ENCODE measurements at regions not wholly inside any gene's neighbourhood (a gene's known extent, or its start where the extent isn't known, plus 50 kb on each side); places are given as distances from the start of the nearest gene placed in this dataset.

DNA sequence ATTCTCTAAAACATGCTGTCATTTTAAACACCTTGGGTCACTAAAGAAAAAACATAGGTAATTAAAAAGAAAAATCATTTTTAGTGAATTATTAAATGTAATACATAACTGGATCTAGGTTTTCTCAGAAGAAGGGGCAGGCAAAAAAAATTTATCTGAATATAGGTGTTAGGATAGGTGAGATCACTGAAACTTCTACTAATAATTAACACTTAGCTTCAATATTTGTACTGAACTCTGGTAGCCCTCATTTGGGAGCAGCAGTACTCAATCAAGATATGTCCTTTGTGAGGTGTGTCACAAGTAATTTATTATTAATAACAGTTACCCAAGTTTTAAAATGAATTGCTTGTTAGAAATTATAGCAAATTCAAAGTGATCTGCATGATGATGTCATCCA is 103.6 kb downstream of the ATP23 start:
- H3K4me3 ChIP-seq (ENCODE audit: low read depth, low read length) = no peak overlapping the region
- TF ChIP-seq, protein P1, sequence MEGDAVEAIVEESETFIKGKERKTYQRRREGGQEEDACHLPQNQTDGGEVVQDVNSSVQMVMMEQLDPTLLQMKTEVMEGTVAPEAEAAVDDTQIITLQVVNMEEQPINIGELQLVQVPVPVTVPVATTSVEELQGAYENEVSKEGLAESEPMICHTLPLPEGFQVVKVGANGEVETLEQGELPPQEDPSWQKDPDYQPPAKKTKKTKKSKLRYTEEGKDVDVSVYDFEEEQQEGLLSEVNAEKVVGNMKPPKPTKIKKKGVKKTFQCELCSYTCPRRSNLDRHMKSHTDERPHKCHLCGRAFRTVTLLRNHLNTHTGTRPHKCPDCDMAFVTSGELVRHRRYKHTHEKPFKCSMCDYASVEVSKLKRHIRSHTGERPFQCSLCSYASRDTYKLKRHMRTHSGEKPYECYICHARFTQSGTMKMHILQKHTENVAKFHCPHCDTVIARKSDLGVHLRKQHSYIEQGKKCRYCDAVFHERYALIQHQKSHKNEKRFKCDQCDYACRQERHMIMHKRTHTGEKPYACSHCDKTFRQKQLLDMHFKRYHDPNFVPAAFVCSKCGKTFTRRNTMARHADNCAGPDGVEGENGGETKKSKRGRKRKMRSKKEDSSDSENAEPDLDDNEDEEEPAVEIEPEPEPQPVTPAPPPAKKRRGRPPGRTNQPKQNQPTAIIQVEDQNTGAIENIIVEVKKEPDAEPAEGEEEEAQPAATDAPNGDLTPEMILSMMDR (IDR thresholded peaks at IDR 0.05; ENCODE audit: low read depth, low read length) = no peak

DNA sequence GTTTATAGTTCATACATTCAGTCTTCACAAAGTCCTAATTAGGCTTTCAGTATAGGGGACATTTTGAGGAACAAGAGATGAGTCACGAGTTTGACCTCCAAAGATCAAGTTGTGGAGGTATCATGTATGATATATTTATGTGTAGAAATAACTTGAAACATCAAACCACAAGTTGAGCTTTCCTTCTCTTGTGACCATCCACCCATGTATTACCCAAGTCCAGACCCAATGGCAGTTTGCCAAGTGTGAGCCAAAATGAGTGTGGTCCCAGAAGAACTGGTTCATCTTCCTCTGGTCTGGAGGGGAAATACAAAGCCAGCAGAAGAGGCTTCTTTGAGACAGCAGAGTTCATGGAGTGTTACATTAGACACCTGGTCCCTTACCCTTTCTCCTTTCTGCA is 104.9 kb downstream of the ATP23 start:
- TF ChIP-seq, protein P1 (IDR thresholded peaks at IDR 0.05; ENCODE audit: low read depth, low read length) = no peak
- no peak overlapping the region for H3K4me3 ChIP-seq (ENCODE audit: low read depth, low read length)

DNA sequence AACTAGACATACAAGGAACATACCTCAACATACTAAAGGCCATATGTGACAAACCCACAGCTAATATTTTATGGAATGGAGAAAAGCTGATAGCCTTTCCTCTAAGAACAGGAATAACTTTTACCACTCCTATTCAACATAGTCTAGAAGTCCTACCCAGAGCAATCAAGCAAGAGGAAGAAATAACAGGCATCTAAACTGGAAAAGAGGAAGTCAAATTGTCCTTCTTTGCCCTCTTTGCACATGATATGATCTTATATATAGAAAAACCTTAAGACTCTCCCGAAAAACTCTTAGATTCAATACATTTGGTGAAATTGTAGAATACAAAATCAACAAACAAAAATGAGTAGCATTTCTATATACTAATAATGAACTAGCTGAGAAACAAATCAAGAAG is 110.0 kb downstream of the ATP23 start:
- TF ChIP-seq, protein P1 (IDR thresholded peaks at IDR 0.05; ENCODE audit: low read depth, low read length) = no peak
- no peak overlapping the region for H3K4me3 ChIP-seq (ENCODE audit: low read depth, low read length)

DNA sequence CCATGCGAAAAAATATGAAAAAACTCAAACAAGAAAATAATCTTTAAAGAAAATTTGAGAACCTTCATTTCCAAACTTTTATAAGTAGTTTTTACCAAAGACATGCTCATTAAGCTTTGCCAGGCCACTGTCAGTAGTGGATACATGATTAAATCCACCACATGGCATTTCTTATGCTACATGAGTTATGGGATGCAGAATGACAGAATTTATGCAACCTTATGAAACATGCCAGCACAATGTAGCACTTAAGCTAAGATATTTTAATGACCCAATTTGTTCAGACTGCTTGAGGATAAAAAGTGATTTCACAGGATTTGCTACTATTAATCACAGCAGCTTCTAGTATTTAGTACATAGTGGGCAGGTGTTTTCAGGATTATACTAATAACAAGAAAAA is 123.3 kb downstream of the ATP23 start:
- H3K4me3 ChIP-seq (ENCODE audit: low read depth, low read length) = no peak overlapping the region
- TF ChIP-seq, protein P1 (IDR thresholded peaks at IDR 0.05; ENCODE audit: low read depth, low read length) = no peak

DNA sequence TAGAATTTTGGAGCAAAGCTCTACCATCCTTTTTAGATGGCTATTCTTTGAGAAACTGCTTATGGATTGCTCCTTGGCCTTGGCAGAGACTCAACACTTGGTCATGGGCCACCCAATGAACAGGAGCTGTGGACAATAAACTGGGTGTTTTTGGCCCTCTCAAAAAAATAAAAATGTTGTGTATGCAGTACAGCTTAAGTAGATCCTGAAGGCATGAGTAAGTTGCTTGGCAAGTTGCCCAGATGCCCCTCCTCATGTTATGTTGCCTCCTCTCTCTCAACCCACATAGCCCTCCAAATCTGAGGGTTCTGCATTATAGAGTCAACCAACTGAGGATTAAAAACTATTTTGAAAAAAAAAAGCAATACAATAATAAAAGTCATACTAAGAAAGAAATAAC is 124.9 kb downstream of the ATP23 start:
- TF ChIP-seq, protein P1 (IDR thresholded peaks at IDR 0.05; ENCODE audit: low read depth, low read length) = no peak
- H3K4me3 ChIP-seq (ENCODE audit: low read depth, low read length) = no peak overlapping the region

DNA sequence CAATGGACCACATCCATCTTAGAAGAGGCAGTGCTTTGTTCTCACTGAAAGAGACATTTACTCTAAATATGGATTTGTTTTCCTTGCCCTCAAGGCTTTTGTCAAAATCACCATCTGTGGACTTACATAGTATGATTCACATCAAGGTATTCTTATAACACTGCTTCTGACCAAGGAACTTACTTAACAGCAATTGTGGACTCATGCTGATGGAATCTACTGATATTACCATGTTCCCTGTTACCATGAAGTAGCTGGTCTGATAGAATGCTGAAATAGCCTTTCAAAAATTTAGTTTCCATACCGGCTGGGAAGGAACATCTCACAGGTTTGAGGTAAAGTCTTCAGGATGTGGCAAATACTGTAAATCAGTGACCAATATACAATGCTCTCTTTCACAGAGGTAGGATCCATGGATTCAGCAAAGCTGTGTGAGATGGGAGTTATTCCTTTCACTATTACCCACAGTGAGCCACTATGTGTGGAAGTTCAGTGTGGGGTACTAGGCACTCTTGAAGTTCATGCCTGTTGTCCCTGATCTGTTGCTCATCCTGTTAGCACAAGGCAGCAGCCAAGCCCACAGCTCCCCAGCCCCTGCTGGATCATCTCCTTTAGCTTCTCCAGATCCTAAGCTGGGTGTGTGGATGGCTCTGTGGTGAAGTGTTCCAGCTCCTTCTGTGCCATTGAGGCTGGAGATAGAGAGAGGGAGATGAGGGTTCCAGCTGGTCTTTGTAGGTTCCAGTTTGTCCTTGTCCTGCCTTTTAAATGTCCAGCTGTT is 126.4 kb downstream of the ATP23 start:
- no peak overlapping the region for H3K4me3 ChIP-seq (ENCODE audit: low read depth, low read length)
- TF ChIP-seq, protein P1 (IDR thresholded peaks at IDR 0.05; ENCODE audit: low read depth, low read length) = no peak

DNA sequence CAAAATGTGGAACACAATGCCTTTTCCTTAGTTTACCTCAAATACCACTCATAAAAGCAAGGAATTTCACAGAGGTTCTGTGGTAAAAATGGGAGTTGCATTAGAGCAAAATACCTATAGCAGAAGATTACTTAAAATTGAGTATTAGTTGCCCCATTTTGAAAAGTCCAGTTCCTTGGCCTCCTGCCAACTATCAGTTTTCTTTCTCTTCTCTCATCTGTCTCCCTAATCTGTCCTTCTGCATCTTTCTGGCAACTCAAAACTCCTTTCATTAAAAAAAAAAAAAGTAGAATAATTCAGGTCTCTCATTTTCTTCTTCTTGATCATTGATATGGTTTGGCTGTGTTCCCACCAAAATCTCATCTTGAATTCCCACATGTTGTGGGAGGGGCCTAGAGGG is 127.3 kb downstream of the ATP23 start:
- TF ChIP-seq, protein P1 (IDR thresholded peaks at IDR 0.05; ENCODE audit: low read depth, low read length) = no peak
- H3K4me3 ChIP-seq (ENCODE audit: low read depth, low read length) = no peak overlapping the region

All from WI38 (cell line).